Activated B cell treated with CpG ODN at 0.5 μM for 24 hours (primary cell): ENCODE measurements at regions not wholly inside any gene's neighbourhood (a gene's known extent, or its start where the extent isn't known, plus 50 kb on each side); places are given as distances from the start of the nearest gene placed in this dataset.

Source experiments
- ATAC-seq: fragments of 200-7000 bp; cut with Tn5 transposase; one replicate; pipeline ENCODE4 v1.10.0; 2021; ENCODE audit warnings: low read depth, mild to moderate bottlenecking, moderate library complexity
- CTCF ChIA-PET: fragments of 350-600 bp; sonication (Branson Sonifier 250); formaldehyde crosslinking; loops from one replicate; lab custom pipeline; 2021; ENCODE audit warnings: antibody characterized with exemption; lab: Charles Lee
- POLR2A ChIA-PET: fragments of 350-600 bp; sonication (Branson Sonifier 250); formaldehyde crosslinking; loops from one replicate; lab custom pipeline; 2021; ENCODE audit warnings: antibody characterized with exemption; lab: Charles Lee
- DNase-seq: peaks from one replicate; pipeline ENCODE4 v3.0.0; 2022
- H3K27ac Mint-ChIP-seq: one replicate; pipeline ENCODE4 v1.8.0; 2020; ENCODE audit warnings: mixed read lengths
- H3K27me3 Mint-ChIP-seq: one replicate; pipeline ENCODE4 v1.8.0; 2021; ENCODE audit warnings: mixed read lengths
- H3K36me3 Mint-ChIP-seq: one replicate; pipeline ENCODE4 v1.8.0; 2021; ENCODE audit warnings: low read depth, mixed read lengths
- H3K4me1 Mint-ChIP-seq: one replicate; pipeline ENCODE4 v1.8.0; 2021; ENCODE audit warnings: mixed read lengths
- H3K4me3 Mint-ChIP-seq: one replicate; pipeline ENCODE4 v1.8.0; 2020; ENCODE audit warnings: mild to moderate bottlenecking, mixed read lengths
- H3K9me3 Mint-ChIP-seq: one replicate; pipeline ENCODE4 v1.8.0; 2020; ENCODE audit warnings: mixed read lengths
- CTCF ChIP-seq: fragments of 200-600 bp; IDR thresholded peaks from one replicate; pipeline ENCODE4 v1.8.0; 2022; ENCODE audit warnings: antibody characterized with exemption, mild to moderate bottlenecking
- intact Hi-C: fragments of 100-400 bp; cut with micrococcal nuclease; formaldehyde crosslinking; loops from one replicate; pipeline ENCODE4 v1.15.1; 2024

GRCh38 chr5:148910216-148910615, 83.8 kb downstream of the ADRB2 start:
- H3K9me3 Mint-ChIP-seq = no peaks in the 10 kb centered on the region

DNA sequence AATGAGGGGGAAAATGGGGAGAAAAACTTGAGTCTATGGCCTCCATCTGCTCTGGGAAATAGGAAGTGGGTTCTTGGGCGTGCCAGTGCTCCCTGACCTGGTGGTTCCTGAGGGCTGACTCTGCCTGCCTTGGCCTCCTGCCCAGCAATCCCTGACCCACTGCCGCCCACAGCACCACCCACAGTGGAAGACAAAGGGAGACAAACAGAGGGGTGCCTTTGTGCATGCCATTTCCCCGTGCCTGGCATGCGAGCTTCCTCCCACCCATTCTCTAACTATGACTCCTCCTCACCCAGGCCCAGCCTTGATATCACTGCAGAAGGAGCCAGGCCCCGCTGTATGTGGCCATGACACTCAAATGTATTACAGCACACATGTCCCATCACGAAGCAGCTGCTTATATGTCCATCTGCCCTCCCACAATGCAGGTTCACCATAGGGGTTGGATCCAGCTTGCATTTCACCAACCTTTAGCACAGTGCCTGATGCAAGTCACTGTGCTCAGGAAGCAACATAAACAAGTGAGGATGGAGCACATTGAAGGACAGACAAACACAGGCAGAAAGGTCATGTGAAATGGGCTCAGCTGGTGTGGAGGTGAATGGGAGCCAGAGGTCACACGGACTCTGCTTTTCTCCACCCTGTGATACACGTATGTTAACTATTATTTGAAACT, 84.4 kb downstream of the ADRB2 start:
- Mint-ChIP-seq H3K27me3 (no peaks in the 10 kb centered on the region), H3K27ac (no peak overlapping the region), H3K9me3 (no peaks in the 10 kb centered on the region), H3K4me1 (peaks cover 4% of the 10 kb centered on the region), H3K4me3 (no peak overlapping the region), H3K36me3 (no peaks in the 10 kb centered on the region)
- ATAC-seq (no peak), DNase-seq (no peak)
- no peak for TF ChIP-seq CTCF
- ChIA-PET POLR2A (no interaction called here), CTCF (no interaction called here)
- intact Hi-C loops = no loop called here

More at GRCh38 chr5:148910216-148910615, 83.8 kb downstream of the ADRB2 start:
- Mint-ChIP-seq H3K27ac (no peak overlapping the region), H3K4me3 (no peak overlapping the region), H3K36me3 (no peaks in the 10 kb centered on the region), H3K4me1 (peaks cover 4% of the 10 kb centered on the region), H3K27me3 (no peaks in the 10 kb centered on the region)
- ChIA-PET POLR2A (no interaction called here), CTCF (no interaction called here)
- intact Hi-C loops = no loop called here
- ATAC-seq (no peak), DNase-seq (no peak)
- no peak for TF ChIP-seq CTCF

- H3K27me3 Mint-ChIP-seq = no peaks in the 10 kb centered on the region
- no peak overlapping the region for H3K27ac Mint-ChIP-seq
- CTCF ChIA-PET = no interaction called here
- no peak overlapping the region for H3K4me3 Mint-ChIP-seq
- ATAC-seq (no peak), DNase-seq (no peak)
- intact Hi-C loops = no loop called here
- H3K4me1 Mint-ChIP-seq = peaks cover 4% of the 10 kb centered on the region
- no peaks in the 10 kb centered on the region for H3K36me3 Mint-ChIP-seq
- H3K9me3 Mint-ChIP-seq = no peaks in the 10 kb centered on the region
- no peak for TF ChIP-seq CTCF
- POLR2A ChIA-PET = no interaction called here
Measured at GRCh38 chr5:148911386-148911785, 85.0 kb downstream of the ADRB2 start.

DNA sequence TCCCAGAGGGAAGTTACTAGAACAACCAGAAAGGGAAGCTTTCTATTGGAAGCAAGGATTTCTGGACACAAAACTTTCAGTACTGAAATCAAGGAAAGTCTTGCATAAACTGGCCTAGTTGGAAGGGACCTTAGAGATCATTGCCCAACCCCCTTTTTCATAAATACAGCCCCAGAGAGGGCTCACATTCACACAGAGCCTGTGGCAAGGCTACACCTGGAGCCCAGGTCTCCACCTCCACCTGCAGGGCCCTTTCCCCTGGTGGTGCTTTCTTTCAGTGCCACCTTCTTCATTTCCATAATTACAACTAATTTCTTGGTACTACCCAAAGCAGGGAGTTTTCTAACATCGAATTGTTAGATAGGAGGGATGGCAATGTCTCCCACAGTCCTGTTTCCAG, 85.7 kb downstream of the ADRB2 start:
- intact Hi-C loops = no loop called here
- no peak for DNase-seq
- Mint-ChIP-seq H3K27ac (no peak overlapping the region), H3K36me3 (no peaks in the 10 kb centered on the region), H3K9me3 (no peaks in the 10 kb centered on the region), H3K4me3 (no peak overlapping the region), H3K4me1 (peaks cover 4% of the 10 kb centered on the region), H3K27me3 (no peaks in the 10 kb centered on the region)
- no peak for TF ChIP-seq CTCF
- CTCF ChIA-PET = no interaction called here
- ATAC-seq = no peak
- POLR2A ChIA-PET = no interaction called here

DNA sequence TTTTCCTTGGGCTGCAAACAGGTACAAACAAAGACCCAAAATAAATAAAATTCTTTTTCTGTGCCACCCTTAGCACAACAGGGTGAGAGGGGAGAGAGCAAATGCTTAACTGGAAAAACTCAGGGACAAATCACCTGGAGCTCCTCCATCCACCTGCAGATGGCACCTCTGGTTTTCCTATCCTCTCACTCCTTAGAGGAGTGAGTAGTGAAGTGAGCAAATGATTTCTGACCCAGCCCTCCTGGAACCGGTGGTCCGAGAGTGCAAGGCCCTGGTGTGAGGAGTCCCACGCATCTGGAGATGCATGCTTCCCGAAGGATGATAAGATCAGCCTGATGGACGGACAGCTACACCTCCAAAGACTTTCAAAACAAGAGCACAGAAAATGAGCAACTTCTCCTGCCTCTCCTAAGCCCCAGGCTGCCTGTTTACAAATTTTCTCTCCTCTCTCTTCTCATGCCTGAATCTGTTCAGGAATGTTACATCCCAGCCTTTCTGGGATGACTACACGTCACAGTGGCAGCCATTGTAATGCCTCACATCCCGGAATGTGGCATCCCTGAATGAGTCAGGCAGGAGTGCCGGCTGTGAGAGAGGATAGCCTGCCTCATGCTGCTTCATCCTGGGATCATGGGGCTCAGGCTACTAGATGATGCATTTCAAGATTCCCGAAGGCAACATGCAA, 86.4 kb downstream of the ADRB2 start:
- no peak overlapping the region for H3K4me3 Mint-ChIP-seq
- H3K27me3 Mint-ChIP-seq = no peaks in the 10 kb centered on the region
- H3K36me3 Mint-ChIP-seq = no peaks in the 10 kb centered on the region
- H3K9me3 Mint-ChIP-seq = no peaks in the 10 kb centered on the region
- CTCF ChIA-PET = no interaction called here
- intact Hi-C loops = no loop called here
- no peak for TF ChIP-seq CTCF
- DNase-seq = no peak
- H3K27ac Mint-ChIP-seq = no peak overlapping the region
- POLR2A ChIA-PET = no interaction called here
- H3K4me1 Mint-ChIP-seq = peaks cover 4% of the 10 kb centered on the region
- no peak for ATAC-seq
